GM21717 (cell line): ENCODE measurements at regions not wholly inside any gene's neighbourhood (a gene's known extent, or its start where the extent isn't known, plus 50 kb on each side); places are given as distances from the start of the nearest gene placed in this dataset.
"Not testable (repeated sequence)": the region's sequence is repeated elsewhere in the genome, so short reads cannot be mapped to it uniquely, and the experiment has no call there.

Experiments used
- ATAC-seq: cut with Tn5 transposase; IDR thresholded peaks from one replicate; pipeline ENCODE4 v1.9.1; 2021; ENCODE audit warnings: mild to moderate bottlenecking, moderate library complexity; ENCODE audit not compliant: unreplicated experiment

GRCh38 chr3:106908181-106908938, 468.9 kb upstream of the CCDC54 start:
- no peak for ATAC-seq

GRCh38 chr3:106913111-106913698, 464.0 kb upstream of the CCDC54 start:
- no peak for ATAC-seq

GRCh38 chr3:106913966-106914365, 463.3 kb upstream of the CCDC54 start:
- ATAC-seq: no peak

- ATAC-seq: no peak
Measured at GRCh38 chr3:106920609-106921008, 456.6 kb upstream of the CCDC54 start.

GRCh38 chr3:106929081-106929480, 448.2 kb upstream of the CCDC54 start:
- no peak for ATAC-seq

- ATAC-seq: no peak
Measured at GRCh38 chr3:106930086-106930485, 447.2 kb upstream of the CCDC54 start.

GRCh38 chr3:106931904-106932303, 445.3 kb upstream of the CCDC54 start:
- no peak for ATAC-seq

- ATAC-seq: no peak
Measured at GRCh38 chr3:106936337-106936736, 440.9 kb upstream of the CCDC54 start.

- no peak for ATAC-seq
Measured at GRCh38 chr3:106942051-106942450, 435.2 kb upstream of the CCDC54 start.

GRCh38 chr3:106943071-106943470, 434.2 kb upstream of the CCDC54 start:
- ATAC-seq: no peak

- no peak for ATAC-seq
Measured at GRCh38 chr3:106945435-106945834, 431.8 kb upstream of the CCDC54 start.

- ATAC-seq: no peak
Measured at GRCh38 chr3:106946866-106947265, 430.4 kb upstream of the CCDC54 start.

- no peak for ATAC-seq
Measured at GRCh38 chr3:106957029-106957428, 420.2 kb upstream of the CCDC54 start.

GRCh38 chr3:106962993-106963392, 414.2 kb upstream of the CCDC54 start:
- no peak for ATAC-seq

- no peak for ATAC-seq
Measured at GRCh38 chr3:106963442-106963841, 413.8 kb upstream of the CCDC54 start.

- no peak for ATAC-seq
Measured at GRCh38 chr3:106965307-106965706, 411.9 kb upstream of the CCDC54 start.

GRCh38 chr3:106969596-106969995, 407.6 kb upstream of the CCDC54 start:
- no peak for ATAC-seq

- ATAC-seq: no peak
Measured at GRCh38 chr3:106981392-106981791, 395.8 kb upstream of the CCDC54 start.

GRCh38 chr3:106985721-106986120, 391.5 kb upstream of the CCDC54 start:
- no peak for ATAC-seq

GRCh38 chr3:106998841-106999682, 378.2 kb upstream of the CCDC54 start:
- ATAC-seq: not testable (repeated sequence)

- ATAC-seq: no peak
Measured at GRCh38 chr3:107001635-107002034, 375.6 kb upstream of the CCDC54 start.

- not testable (repeated sequence) for ATAC-seq
Measured at GRCh38 chr3:107005352-107005751, 371.9 kb upstream of the CCDC54 start.
